NCI-H1092 treated with DMSO at 0.1 percent for 48 hours (cell line): ENCODE measurements at regions not wholly inside any gene's neighbourhood (a gene's known extent, or its start where the extent isn't known, plus 50 kb on each side); places are given as distances from the start of the nearest gene placed in this dataset.

ENCODE experiments used
- DNase-seq: peaks from one replicate; lab custom pipeline; 2025; lab: John Stamatoyannopoulos, UW

GRCh38 chr2:76579911-76580310, 869.2 kb upstream of the GCFC2 start:
- no peak for DNase-seq

- DNase-seq, result no peak
Measured at GRCh38 chr2:76572981-76573380, 862.3 kb upstream of the GCFC2 start.

- DNase-seq, result no peak
Measured at GRCh38 chr2:76569819-76570218, 859.1 kb upstream of the GCFC2 start.

- DNase-seq, result no peak
Measured at GRCh38 chr2:76567478-76567877, 856.8 kb upstream of the GCFC2 start.

- no peak for DNase-seq
Measured at GRCh38 chr2:76564734-76565133, 854.0 kb upstream of the GCFC2 start.

GRCh38 chr2:76563730-76564129, 853.0 kb upstream of the GCFC2 start:
- no peak for DNase-seq

- DNase-seq, result no peak
Measured at GRCh38 chr2:76558157-76558556, 847.4 kb upstream of the GCFC2 start.

GRCh38 chr2:76556018-76556417, 845.3 kb upstream of the GCFC2 start:
- no peak for DNase-seq

- DNase-seq, result no peak
Measured at GRCh38 chr2:76546207-76546606, 835.5 kb upstream of the GCFC2 start.

- DNase-seq, result no peak
Measured at GRCh38 chr2:76544901-76545300, 834.2 kb upstream of the GCFC2 start.

- DNase-seq, result no peak
Measured at GRCh38 chr2:76517574-76517909, 806.8 kb upstream of the GCFC2 start.

- no peak for DNase-seq
Measured at GRCh38 chr2:76516861-76517573, 806.3 kb upstream of the GCFC2 start.

GRCh38 chr2:76512201-76512820, 801.6 kb upstream of the GCFC2 start:
- no peak for DNase-seq

GRCh38 chr2:76506538-76506937, 795.8 kb upstream of the GCFC2 start:
- DNase-seq, result no peak

- no peak for DNase-seq
Measured at GRCh38 chr2:76501641-76502040, 790.9 kb upstream of the GCFC2 start.

GRCh38 chr2:76498360-76498759, 787.6 kb upstream of the GCFC2 start:
- peak; percentile 39 for DNase-seq

GRCh38 chr2:76491503-76491902, 780.8 kb upstream of the GCFC2 start:
- no peak for DNase-seq

GRCh38 chr2:76478266-76479035, 767.7 kb upstream of the GCFC2 start:
- peak; percentile 60 for DNase-seq

GRCh38 chr2:76472946-76473345, 762.2 kb upstream of the GCFC2 start:
- no peak for DNase-seq

- DNase-seq, result no peak
Measured at GRCh38 chr2:76469066-76469465, 758.4 kb upstream of the GCFC2 start.

- DNase-seq, result no peak
Measured at GRCh38 chr2:76467326-76467725, 756.6 kb upstream of the GCFC2 start.

- no peak for DNase-seq
Measured at GRCh38 chr2:76464310-76464709, 753.6 kb upstream of the GCFC2 start.

GRCh38 chr2:76461431-76461830, 750.7 kb upstream of the GCFC2 start:
- DNase-seq, result no peak
